DOHH2 (cell line): ENCODE measurements at regions not wholly inside any gene's neighbourhood (a gene's known extent, or its start where the extent isn't known, plus 50 kb on each side); places are given as distances from the start of the nearest gene placed in this dataset.

Experiments
- H3F3A ChIP-seq: fragments of 200-600 bp; sonication (generic), shearing (Covaris generic); 2 replicates; pipeline ENCODE4 v1.6.0; 2016; ENCODE audit warnings: antibody characterized with exemption, mild to moderate bottlenecking; ENCODE audit not compliant: control insufficient read depth, insufficient read depth
- H3K27ac ChIP-seq: fragments of 200-600 bp; sonication (generic); 2 replicates; pipeline ENCODE4 v1.5.1; 2014; ENCODE audit warnings: low read depth, mild to moderate bottlenecking, low read length, moderate library complexity
- H3K27me3 ChIP-seq: fragments of 200-600 bp; sonication (generic); 2 replicates; pipeline ENCODE4 v1.6.1; 2014; ENCODE audit warnings: mild to moderate bottlenecking, low read length, mixed read lengths; ENCODE audit not compliant: control insufficient read depth
- H3K36me3 ChIP-seq: fragments of 200-600 bp; sonication (generic); 2 replicates; pipeline ENCODE4 v1.6.1; 2014; ENCODE audit warnings: mild to moderate bottlenecking, low read length, moderate library complexity, mixed read lengths; ENCODE audit not compliant: control insufficient read depth
- H3K4me1 ChIP-seq: fragments of 200-600 bp; sonication (generic); 2 replicates; pipeline ENCODE4 v1.6.1; 2014; ENCODE audit warnings: mild to moderate bottlenecking, low read length, mixed read lengths; ENCODE audit not compliant: control insufficient read depth
- H3K4me2 ChIP-seq: fragments of 200-600 bp; sonication (generic); 2 replicates; pipeline ENCODE4 v1.6.0; 2014; ENCODE audit warnings: mild to moderate bottlenecking, low read length, moderate library complexity
- H3K4me3 ChIP-seq: fragments of 200-600 bp; sonication (generic); 2 replicates; pipeline ENCODE4 v1.5.1; 2014; ENCODE audit warnings: mild to moderate bottlenecking, low read length, mixed read lengths
- H3K79me2 ChIP-seq: fragments of 200-600 bp; sonication (generic); 2 replicates; pipeline ENCODE4 v1.6.1; 2014; ENCODE audit warnings: mild to moderate bottlenecking, low read length, mixed read lengths; ENCODE audit not compliant: control insufficient read depth
- H3K9me2 ChIP-seq: fragments of 200-600 bp; sonication (generic); replicated peaks from 2 replicates; pipeline ENCODE4 v1.6.1; 2014; ENCODE audit warnings: mild to moderate bottlenecking, low read length, mixed read lengths; ENCODE audit not compliant: control insufficient read depth
- H3K9me3 ChIP-seq: fragments of 200-600 bp; sonication (generic); 2 replicates; pipeline ENCODE4 v1.6.1; 2014; ENCODE audit warnings: antibody characterized with exemption, low read length, mixed read lengths; ENCODE audit not compliant: control insufficient read depth, insufficient read depth
- H4K20me1 ChIP-seq: fragments of 200-600 bp; sonication (generic); 2 replicates; pipeline ENCODE4 v1.6.0; 2014; ENCODE audit warnings: low read depth, mild to moderate bottlenecking, antibody characterized with exemption, low read length, moderate library complexity; ENCODE audit not compliant: control insufficient read depth, insufficient read depth
- CTCF ChIP-seq: fragments of 200-600 bp; sonication (generic); IDR thresholded peaks from one replicate; pipeline ENCODE4 v1.5.1; 2014; ENCODE audit warnings: antibody characterized with exemption, mild to moderate bottlenecking, low read depth, low read length; ENCODE audit not compliant: poor library complexity, severe bottlenecking
- EZH2phosphoT487 ChIP-seq: fragments of 200-600 bp; sonication (generic); IDR thresholded peaks from 2 replicates; pipeline ENCODE4 v1.6.1; 2017; ENCODE audit warnings: borderline replicate concordance, mild to moderate bottlenecking, antibody characterized with exemption, low read length, moderate library complexity, mixed read lengths

- Histone ChIP-seq H3K36me3 (no peaks in the 10 kb centered on the region), H3K9me2 (no peaks in the 10 kb centered on the region), H3K79me2 (no peaks in the 10 kb centered on the region), H3F3A (no peaks in the 10 kb centered on the region), H3K4me1 (no peaks in the 10 kb centered on the region), H3K4me2 (no peak overlapping the region), H3K27ac (no peak overlapping the region), H3K27me3 (peaks cover 11% of the 10 kb centered on the region), H3K9me3 (peaks cover 20% of the 10 kb centered on the region), H3K4me3 (no peak overlapping the region), H4K20me1 (no peaks in the 10 kb centered on the region)
- no peak for TF ChIP-seq CTCF
- TF ChIP-seq EZH2phosphoT487, result no peak
Observed at GRCh38 chr7:41867639-41868280, 164.9 kb upstream of the INHBA start.

- Histone ChIP-seq H3K27me3 (no peaks in the 10 kb centered on the region), H3K4me2 (no peak overlapping the region), H4K20me1 (no peaks in the 10 kb centered on the region), H3K9me3 (peaks cover 20% of the 10 kb centered on the region), H3K4me1 (no peaks in the 10 kb centered on the region), H3K36me3 (no peaks in the 10 kb centered on the region), H3K27ac (no peak overlapping the region), H3K4me3 (no peak overlapping the region), H3K79me2 (no peaks in the 10 kb centered on the region), H3K9me2 (no peaks in the 10 kb centered on the region), H3F3A (no peaks in the 10 kb centered on the region)
- TF ChIP-seq CTCF, result no peak
Observed at GRCh38 chr7:41862261-41862660, 159.4 kb upstream of the INHBA start.

GRCh38 chr7:41861642-41862041, 158.8 kb upstream of the INHBA start:
- Histone ChIP-seq H3K4me1 (no peaks in the 10 kb centered on the region), H3K4me2 (no peak overlapping the region), H3K36me3 (no peaks in the 10 kb centered on the region), H3K27me3 (no peaks in the 10 kb centered on the region), H3K4me3 (no peak overlapping the region), H3K9me3 (peaks cover 20% of the 10 kb centered on the region), H3F3A (no peaks in the 10 kb centered on the region), H3K27ac (no peak overlapping the region), H4K20me1 (no peaks in the 10 kb centered on the region), H3K9me2 (no peaks in the 10 kb centered on the region), H3K79me2 (no peaks in the 10 kb centered on the region)
- no peak for TF ChIP-seq EZH2phosphoT487
- TF ChIP-seq CTCF, result no peak
